Mammary epithelial cell (primary cell): ENCODE measurements at regions not wholly inside any gene's neighbourhood (a gene's known extent, or its start where the extent isn't known, plus 50 kb on each side); places are given as distances from the start of the nearest gene placed in this dataset.
"Not testable (repeated sequence)": the region's sequence is repeated elsewhere in the genome, so short reads cannot be mapped to it uniquely, and the experiment has no call there.

Experiments used
- EZH2 ChIP-seq: IDR thresholded peaks from 2 replicates; pipeline ENCODE4 v1.6.1; 2012; ENCODE audit warnings: low read length, inconsistent platforms, borderline replicate concordance
- TF ChIP-seq, protein P1 (sequence below), 2 donors: IDR thresholded peaks in 1 of 2; conservative IDR thresholded peaks in 1 of 2; 2 replicates each; pipeline ENCODE4 v1.5.1; 2011 to 2012; ENCODE audit warnings: inconsistent platforms in 2 of 2, low read length in 2 of 2, mild to moderate bottlenecking in 2 of 2, control low read depth in 1 of 2, low read depth in 1 of 2; ENCODE audit not compliant: insufficient read depth in 1 of 2; ENCODE audit errors: extremely low read depth in 1 of 2

DNA sequence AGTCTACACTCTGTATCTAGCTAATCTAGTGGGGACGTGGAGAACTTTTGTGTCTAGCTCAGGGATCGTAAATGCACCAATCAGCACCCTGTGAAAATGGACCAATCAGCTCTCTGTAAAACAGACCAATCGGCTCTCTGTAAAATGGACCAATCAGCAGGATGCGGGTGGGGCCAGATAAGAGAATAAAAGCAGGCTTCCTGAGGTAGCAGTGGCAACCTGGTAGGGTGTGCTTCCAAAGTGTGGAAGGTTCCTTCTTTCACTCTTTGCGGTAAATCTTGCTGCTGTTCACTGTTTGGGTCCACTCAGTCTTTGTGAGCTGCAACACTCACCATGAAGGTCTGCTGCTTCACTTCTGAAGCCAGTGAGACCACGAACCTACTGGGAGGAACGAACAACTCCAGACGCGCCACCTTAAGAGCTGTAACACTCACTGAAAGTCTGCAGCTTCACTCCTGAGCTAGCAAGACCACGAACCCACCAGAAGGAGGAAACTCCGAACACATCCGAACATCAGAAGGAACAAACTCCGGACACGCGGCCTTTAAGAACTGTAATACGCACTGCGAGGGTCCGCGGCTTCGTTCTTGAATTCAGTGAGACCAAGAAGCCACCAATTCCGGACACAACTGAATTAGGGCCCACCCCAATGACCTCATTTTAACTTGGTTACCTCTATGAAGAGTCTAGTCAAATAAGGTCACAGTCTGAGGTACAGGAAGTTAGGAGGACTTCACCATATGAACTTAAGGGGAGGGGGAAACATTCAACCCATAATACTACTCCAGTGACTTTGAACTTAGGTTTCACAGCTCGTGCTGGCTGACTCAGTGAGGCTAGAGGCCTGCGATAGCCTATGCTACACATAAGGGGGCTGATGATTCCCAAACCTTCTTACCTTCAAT is 59.8 kb upstream of the LPGAT1 start:
- TF ChIP-seq, protein P1, sequence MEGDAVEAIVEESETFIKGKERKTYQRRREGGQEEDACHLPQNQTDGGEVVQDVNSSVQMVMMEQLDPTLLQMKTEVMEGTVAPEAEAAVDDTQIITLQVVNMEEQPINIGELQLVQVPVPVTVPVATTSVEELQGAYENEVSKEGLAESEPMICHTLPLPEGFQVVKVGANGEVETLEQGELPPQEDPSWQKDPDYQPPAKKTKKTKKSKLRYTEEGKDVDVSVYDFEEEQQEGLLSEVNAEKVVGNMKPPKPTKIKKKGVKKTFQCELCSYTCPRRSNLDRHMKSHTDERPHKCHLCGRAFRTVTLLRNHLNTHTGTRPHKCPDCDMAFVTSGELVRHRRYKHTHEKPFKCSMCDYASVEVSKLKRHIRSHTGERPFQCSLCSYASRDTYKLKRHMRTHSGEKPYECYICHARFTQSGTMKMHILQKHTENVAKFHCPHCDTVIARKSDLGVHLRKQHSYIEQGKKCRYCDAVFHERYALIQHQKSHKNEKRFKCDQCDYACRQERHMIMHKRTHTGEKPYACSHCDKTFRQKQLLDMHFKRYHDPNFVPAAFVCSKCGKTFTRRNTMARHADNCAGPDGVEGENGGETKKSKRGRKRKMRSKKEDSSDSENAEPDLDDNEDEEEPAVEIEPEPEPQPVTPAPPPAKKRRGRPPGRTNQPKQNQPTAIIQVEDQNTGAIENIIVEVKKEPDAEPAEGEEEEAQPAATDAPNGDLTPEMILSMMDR (conservative IDR thresholded peaks at IDR 0.05 in 1 of 2, IDR thresholded peaks at IDR 0.05 in 1 of 2; ENCODE audit: extremely low read depth in 1 of 2, insufficient read depth in 1 of 2, low read depth in 1 of 2, low read length in 2 of 2), result not testable (repeated sequence)
- TF ChIP-seq EZH2, result not testable (repeated sequence)
